Suprapubic skin (tissue), 4 donors: ENCODE measurements at regions not wholly inside any gene's neighbourhood (a gene's known extent, or its start where the extent isn't known, plus 50 kb on each side); places are given as distances from the start of the nearest gene placed in this dataset.
"Not testable (repeated sequence)": the region's sequence is repeated elsewhere in the genome, so short reads cannot be mapped to it uniquely, and the experiment has no call there.

ENCODE experiments used
- DNase-seq, 2 donors: peaks; one replicate each; pipeline ENCODE4 v3.0.0-alpha.2; 2019; ENCODE audit warnings: low spot score in 2 of 2
- H3K27ac ChIP-seq: fragments of 200-600 bp; sonication (generic); one replicate; pipeline ENCODE4 v1.5.1; 2019
- H3K27me3 ChIP-seq: fragments of 200-600 bp; sonication (generic); one replicate; pipeline ENCODE4 v1.5.1; 2019
- H3K36me3 ChIP-seq: fragments of 200-600 bp; sonication (generic); one replicate; pipeline ENCODE4 v1.5.1; 2019
- H3K4me1 ChIP-seq: fragments of 200-600 bp; sonication (generic); one replicate; pipeline ENCODE4 v1.5.1; 2019
- H3K4me3 ChIP-seq: fragments of 200-600 bp; sonication (generic); one replicate; pipeline ENCODE4 v1.5.1; 2019; ENCODE audit warnings: mild to moderate bottlenecking
- H3K9me3 ChIP-seq: fragments of 200-600 bp; sonication (generic); one replicate; pipeline ENCODE4 v1.5.1; 2019
- EP300 ChIP-seq: sonication (generic); formaldehyde crosslinking; IDR thresholded peaks from one replicate; pipeline ENCODE4 v1.6.1; 2017; ENCODE audit warnings: antibody characterized with exemption
- POLR2A ChIP-seq, 2 donors: fragments of 450-650 bp; IDR thresholded peaks; one replicate each; pipeline ENCODE4 v1.6.1; 2017; ENCODE audit warnings: antibody characterized with exemption in 2 of 2, mild to moderate bottlenecking in 2 of 2, moderate library complexity in 2 of 2
- POLR2AphosphoS5 ChIP-seq, 3 donors: sonication (generic); formaldehyde crosslinking; IDR thresholded peaks; one replicate each; pipeline ENCODE4 v1.6.1; 2017; ENCODE audit warnings: antibody characterized with exemption in 3 of 3
- WGBS: methylation state at CpG from one replicate; pipeline ENCODE4 v1.1.5; 2018; 5-methylcytosine and 5-hydroxymethylcytosine counted together
- TF ChIP-seq, protein P1 (sequence below), 2 donors: fragments of 200-600 bp in 1 of 2; fragments of 450-650 bp in 1 of 2; sonication (generic) in 1 of 2; IDR thresholded peaks; one replicate each; pipeline ENCODE4 v1.5.1; 2016 to 2019; ENCODE audit warnings: antibody characterized with exemption in 2 of 2, mild to moderate bottlenecking in 1 of 2, moderate library complexity in 1 of 2

DNA sequence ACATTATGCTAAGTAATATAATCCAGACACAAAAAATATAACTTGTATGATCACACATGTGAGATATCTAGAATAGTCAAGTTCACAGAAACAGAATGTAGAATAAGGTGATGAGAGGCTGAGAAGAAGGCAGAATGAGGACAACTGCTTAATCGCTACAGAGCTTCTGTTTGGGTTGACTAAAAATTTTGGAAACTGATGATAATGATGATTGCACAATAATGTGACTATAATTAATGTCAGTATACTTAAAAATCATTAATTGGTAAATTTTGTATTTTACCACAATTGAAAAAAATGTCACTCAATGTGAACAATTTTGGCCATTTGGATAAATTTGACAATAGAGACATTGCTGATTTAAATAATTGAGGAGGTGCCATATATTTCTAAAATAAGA lies 1374.4 kb upstream of the CDH8 start:
- 90% methylated on average over 1 of the region's 1 CpG for WGBS
- TF ChIP-seq POLR2A (IDR thresholded peaks at IDR 0.05): no peak
- H3K4me1 ChIP-seq: no peaks in the 10 kb centered on the region
- H3K27me3 ChIP-seq: no peaks in the 10 kb centered on the region
- no peak overlapping the region for H3K27ac ChIP-seq
- H3K36me3 ChIP-seq: no peaks in the 10 kb centered on the region
- no peaks in the 10 kb centered on the region for H3K9me3 ChIP-seq
- H3K4me3 ChIP-seq: no peak overlapping the region
- DNase-seq: no peak

DNA sequence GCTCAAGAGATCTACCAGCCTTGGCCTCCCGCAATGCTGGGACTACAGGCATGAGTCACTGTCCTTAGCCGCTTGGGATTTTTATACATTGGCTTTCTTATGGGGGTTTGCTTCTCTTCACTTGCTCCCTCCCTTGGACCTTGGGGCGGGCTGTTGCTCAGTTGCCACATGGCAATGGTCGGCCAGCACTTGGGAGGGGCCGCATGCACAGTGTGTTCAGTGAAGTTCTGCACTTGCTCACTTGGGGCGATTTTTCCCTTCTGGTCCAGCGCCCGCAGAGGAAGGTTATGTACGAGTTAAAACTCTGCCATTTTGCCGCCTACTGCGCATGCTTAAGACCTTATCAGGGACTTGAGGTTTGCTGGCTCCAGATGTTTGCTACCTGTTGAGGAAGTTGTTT lies 1367.6 kb upstream of the CDH8 start:
- no peak for DNase-seq
- H3K4me3 ChIP-seq: no peak overlapping the region

DNA sequence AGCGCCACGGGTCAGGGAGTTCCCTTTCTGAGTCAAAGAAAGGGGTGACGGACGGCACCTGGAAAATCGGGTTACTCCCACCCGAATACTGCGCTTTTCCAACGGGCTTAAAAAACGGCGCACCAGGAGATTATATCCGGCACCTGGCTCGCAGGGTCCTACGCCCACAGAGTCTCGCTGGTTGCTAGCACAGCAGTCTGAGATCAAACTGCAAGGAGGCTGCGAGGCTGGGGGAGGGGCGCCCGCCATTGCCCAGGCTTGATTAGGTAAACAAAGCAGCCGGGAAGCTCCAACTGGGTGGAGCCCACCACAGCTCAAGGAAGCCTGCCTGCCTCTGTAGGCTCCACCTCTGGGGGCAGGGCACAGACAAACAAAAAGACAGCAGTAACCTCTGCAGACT lies 1352.0 kb upstream of the CDH8 start:
- not testable (repeated sequence) for H3K36me3 ChIP-seq, H3K9me3 ChIP-seq, H3K4me3 ChIP-seq, H3K27ac ChIP-seq, H3K4me1 ChIP-seq, DNase-seq, H3K27me3 ChIP-seq
- 91% methylated on average over 18 of the region's 18 CpGs for WGBS

More for the DNA sequence above, 1367.6 kb upstream of the CDH8 start:
- WGBS: 97% methylated on average over 11 of the region's 11 CpGs
- Histone ChIP-seq H3K27me3 (no peaks in the 10 kb centered on the region), H3K4me1 (no peaks in the 10 kb centered on the region), H3K9me3 (no peaks in the 10 kb centered on the region), H3K27ac (no peak overlapping the region), H3K36me3 (no peaks in the 10 kb centered on the region)
- no peak for TF ChIP-seq POLR2A (IDR thresholded peaks at IDR 0.05)
- no peak for TF ChIP-seq POLR2AphosphoS5 (IDR thresholded peaks at IDR 0.05)
- no peak for TF ChIP-seq EP300
- TF ChIP-seq, protein P1, sequence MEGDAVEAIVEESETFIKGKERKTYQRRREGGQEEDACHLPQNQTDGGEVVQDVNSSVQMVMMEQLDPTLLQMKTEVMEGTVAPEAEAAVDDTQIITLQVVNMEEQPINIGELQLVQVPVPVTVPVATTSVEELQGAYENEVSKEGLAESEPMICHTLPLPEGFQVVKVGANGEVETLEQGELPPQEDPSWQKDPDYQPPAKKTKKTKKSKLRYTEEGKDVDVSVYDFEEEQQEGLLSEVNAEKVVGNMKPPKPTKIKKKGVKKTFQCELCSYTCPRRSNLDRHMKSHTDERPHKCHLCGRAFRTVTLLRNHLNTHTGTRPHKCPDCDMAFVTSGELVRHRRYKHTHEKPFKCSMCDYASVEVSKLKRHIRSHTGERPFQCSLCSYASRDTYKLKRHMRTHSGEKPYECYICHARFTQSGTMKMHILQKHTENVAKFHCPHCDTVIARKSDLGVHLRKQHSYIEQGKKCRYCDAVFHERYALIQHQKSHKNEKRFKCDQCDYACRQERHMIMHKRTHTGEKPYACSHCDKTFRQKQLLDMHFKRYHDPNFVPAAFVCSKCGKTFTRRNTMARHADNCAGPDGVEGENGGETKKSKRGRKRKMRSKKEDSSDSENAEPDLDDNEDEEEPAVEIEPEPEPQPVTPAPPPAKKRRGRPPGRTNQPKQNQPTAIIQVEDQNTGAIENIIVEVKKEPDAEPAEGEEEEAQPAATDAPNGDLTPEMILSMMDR (IDR thresholded peaks at IDR 0.05): no peak

DNA sequence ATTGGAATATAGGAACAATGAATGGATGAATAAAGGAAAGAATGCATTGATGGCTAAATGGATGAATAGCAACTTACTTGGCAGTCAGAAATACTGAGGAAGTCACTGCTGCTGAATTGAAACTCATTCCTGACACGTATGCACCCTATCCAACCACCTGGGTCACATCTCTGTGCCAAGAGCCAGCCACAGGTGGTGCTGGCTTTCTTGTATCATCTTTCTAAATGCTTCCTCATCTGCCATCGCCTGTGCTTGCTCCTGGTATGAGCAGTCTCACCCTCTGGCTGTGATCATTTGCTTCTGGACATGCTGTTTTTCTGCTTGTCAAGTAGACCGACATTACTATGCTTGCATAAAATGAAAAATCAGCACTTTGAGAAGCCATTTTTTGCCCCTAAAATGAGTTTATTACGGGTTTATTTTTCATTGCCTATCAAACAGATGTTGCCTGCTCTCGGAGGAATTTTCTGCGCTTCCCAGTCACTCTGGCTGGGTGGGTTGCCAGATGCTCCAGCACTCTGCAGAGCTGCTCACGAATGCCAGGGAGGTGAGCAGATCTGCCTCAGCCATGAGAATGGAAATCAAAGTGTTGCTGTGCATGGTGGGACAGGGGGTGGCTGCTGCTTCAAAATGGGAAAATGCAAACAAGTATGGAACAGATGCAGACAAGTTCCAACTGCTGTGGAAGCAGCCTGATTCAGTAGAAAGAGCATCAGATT lies 1349.6 kb upstream of the CDH8 start:
- 22% methylated on average over 7 of the region's 7 CpGs for WGBS
- TF ChIP-seq EP300: no peak
- TF ChIP-seq POLR2AphosphoS5 (IDR thresholded peaks at IDR 0.05): no peak
- TF ChIP-seq, protein P1 (IDR thresholded peaks at IDR 0.05): no peak
- TF ChIP-seq POLR2A (IDR thresholded peaks at IDR 0.05): no peak
- Histone ChIP-seq H3K27me3 (no peaks in the 10 kb centered on the region), H3K9me3 (no peaks in the 10 kb centered on the region), H3K27ac (no peak overlapping the region), H3K4me1 (no peaks in the 10 kb centered on the region), H3K36me3 (no peaks in the 10 kb centered on the region), H3K4me3 (no peak overlapping the region)
- no peak for DNase-seq

DNA sequence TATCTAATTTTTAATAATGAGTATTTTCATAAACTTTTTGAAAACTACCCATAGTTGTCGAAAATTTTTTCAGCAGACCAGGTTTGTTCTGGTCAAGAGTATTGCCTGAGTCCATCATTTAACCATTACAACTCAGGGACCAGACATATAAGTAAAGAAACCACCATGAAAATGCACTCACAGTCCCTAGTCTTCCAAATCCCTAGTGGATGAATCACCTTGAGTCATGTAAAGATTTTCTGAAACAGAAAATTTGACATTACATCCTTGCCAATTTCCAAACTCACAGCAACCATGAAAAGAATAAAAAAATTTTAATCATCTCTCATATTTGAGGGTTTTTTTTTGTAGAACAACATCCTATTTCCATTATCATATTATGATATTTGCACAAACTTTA lies 1337.5 kb upstream of the CDH8 start:
- H3K36me3 ChIP-seq: no peaks in the 10 kb centered on the region
- DNase-seq: no peak
- no peak for TF ChIP-seq EP300
- 69% methylated on average over 1 of the region's 1 CpG for WGBS
- H3K9me3 ChIP-seq: no peaks in the 10 kb centered on the region
- no peak overlapping the region for H3K4me3 ChIP-seq
- H3K27ac ChIP-seq: no peak overlapping the region
- H3K27me3 ChIP-seq: no peaks in the 10 kb centered on the region
- no peaks in the 10 kb centered on the region for H3K4me1 ChIP-seq

DNA sequence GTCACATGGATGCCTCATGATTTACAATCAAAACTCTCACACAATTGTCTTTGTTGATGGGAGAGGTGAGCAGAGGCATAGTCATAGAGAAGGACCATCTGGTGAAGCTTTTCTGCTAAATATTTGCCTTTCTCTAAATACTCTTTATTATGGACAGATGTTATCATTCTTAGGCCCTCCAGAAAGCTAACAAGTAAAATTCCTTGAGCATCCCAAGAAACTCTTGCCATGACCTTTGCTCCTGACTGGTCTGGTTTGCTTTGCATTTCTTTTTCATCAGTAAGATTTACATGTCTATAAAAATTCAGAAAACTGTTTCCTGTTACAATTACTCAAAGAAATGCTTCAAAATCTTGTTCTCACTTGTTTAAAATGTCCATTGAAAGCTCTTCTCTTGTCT lies 1336.6 kb upstream of the CDH8 start:
- Histone ChIP-seq H3K36me3 (no peaks in the 10 kb centered on the region), H3K9me3 (no peaks in the 10 kb centered on the region), H3K27ac (no peak overlapping the region), H3K4me1 (no peaks in the 10 kb centered on the region), H3K4me3 (no peak overlapping the region), H3K27me3 (no peaks in the 10 kb centered on the region)
- DNase-seq: no peak
- no peak for TF ChIP-seq EP300
- no peak for TF ChIP-seq POLR2AphosphoS5 (IDR thresholded peaks at IDR 0.05)
- TF ChIP-seq, protein P1 (IDR thresholded peaks at IDR 0.05): no peak
- TF ChIP-seq POLR2A (IDR thresholded peaks at IDR 0.05): no peak

DNA sequence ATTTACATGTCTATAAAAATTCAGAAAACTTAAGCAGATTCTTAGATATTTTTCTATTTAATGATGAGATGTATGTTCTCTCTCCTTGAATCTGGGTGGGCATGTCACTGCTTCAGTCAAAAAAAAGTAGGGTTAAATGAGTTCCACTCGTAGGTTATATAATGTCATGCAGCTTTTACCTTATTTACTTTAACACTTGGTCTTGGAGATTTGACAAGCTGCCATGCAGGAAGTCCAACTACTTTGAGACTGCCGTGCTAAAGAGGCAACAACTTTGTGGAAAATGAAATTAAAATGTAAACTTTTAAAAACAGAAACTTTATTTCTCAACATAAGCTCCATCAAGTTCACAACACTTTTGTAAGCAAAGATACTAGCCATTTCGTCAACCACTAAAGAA lies 1336.0 kb upstream of the CDH8 start:
- Histone ChIP-seq H3K9me3 (no peaks in the 10 kb centered on the region), H3K4me3 (no peak overlapping the region), H3K27ac (no peak overlapping the region), H3K36me3 (no peaks in the 10 kb centered on the region), H3K27me3 (no peaks in the 10 kb centered on the region), H3K4me1 (no peaks in the 10 kb centered on the region)
- WGBS: 36% methylated on average over 3 of the region's 3 CpGs
- TF ChIP-seq EP300 (no peak), POLR2AphosphoS5 (IDR thresholded peaks at IDR 0.05) (no peak), POLR2A (IDR thresholded peaks at IDR 0.05) (no peak)
- TF ChIP-seq, protein P1 (IDR thresholded peaks at IDR 0.05): no peak
- no peak for DNase-seq
